ENCODE measurements at regions not wholly inside any gene's neighbourhood (a gene's known extent, or its start where the extent isn't known, plus 50 kb on each side); places are given as distances from the start of the nearest gene placed in this dataset.

DNA sequence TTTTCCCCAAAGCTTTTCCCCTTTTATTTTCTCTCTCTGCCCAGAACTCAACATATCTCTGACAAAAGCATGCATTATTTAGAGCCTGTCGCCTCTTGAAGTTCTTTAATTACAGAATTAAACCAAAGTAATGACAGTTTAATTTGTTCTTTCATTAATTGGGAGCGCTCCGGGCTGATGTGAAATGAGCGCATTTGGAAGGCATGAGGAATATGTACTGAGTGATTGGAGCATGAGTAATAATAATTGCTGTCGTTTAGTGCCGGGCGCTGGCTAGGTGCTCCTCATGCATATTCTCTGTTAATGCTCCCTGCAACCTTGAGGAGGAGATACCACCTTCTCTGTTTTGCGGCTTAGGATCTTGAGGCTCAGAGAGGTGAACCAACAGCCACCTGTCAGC, 120.5 kb downstream of the SLC25A47 start:
- CTCF ChIA-PET: interaction anchor here (1.0 to 4.8 kb wide), 4 partner anchors 33 to 202 kb away, joined by 3 to 47 read pairs (median 3); no protein-coding TSS in a partner anchor
- ATAC-seq (no peak), DNase-seq (ENCODE audit: low spot score) (no peak)
- POLR2A ChIA-PET: no interaction called here
- Mint-ChIP-seq H3K36me3 (no peaks in the 10 kb centered on the region), H3K27ac (no peak overlapping the region), H3K9me3 (no peaks in the 10 kb centered on the region), H3K4me3 (no peak overlapping the region), H3K27me3 (ENCODE audit: low read depth) (no peaks in the 10 kb centered on the region), H3K4me1 (peaks cover 43% of the 10 kb centered on the region)
- TF ChIP-seq NR2C2 (CRISPR knock-in tag; IDR thresholded peaks at IDR 0.05): no peak
- TF ChIP-seq MXD4 (CRISPR knock-in tag; IDR thresholded peaks at IDR 0.05; ENCODE audit: borderline replicate concordance): no peak
- TF ChIP-seq ZNF219 (CRISPR knock-in tag; IDR thresholded peaks at IDR 0.05; ENCODE audit: borderline replicate concordance): no peak
- TF ChIP-seq FOXK1 (CRISPR knock-in tag; IDR thresholded peaks at IDR 0.05): no peak
- TF ChIP-seq ZNF416 (CRISPR knock-in tag; IDR thresholded peaks at IDR 0.05): no peak
- no peak for TF ChIP-seq ATF1 (CRISPR knock-in tag; IDR thresholded peaks at IDR 0.05)
- TF ChIP-seq, protein P1, sequence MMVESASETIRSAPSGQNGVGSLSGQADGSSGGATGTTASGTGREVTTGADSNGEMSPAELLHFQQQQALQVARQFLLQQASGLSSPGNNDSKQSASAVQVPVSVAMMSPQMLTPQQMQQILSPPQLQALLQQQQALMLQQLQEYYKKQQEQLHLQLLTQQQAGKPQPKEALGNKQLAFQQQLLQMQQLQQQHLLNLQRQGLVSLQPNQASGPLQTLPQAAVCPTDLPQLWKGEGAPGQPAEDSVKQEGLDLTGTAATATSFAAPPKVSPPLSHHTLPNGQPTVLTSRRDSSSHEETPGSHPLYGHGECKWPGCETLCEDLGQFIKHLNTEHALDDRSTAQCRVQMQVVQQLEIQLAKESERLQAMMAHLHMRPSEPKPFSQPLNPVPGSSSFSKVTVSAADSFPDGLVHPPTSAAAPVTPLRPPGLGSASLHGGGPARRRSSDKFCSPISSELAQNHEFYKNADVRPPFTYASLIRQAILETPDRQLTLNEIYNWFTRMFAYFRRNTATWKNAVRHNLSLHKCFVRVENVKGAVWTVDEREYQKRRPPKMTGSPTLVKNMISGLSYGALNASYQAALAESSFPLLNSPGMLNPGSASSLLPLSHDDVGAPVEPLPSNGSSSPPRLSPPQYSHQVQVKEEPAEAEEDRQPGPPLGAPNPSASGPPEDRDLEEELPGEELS (CRISPR knock-in tag; IDR thresholded peaks at IDR 0.05): no peak
- no peak for TF ChIP-seq OVOL2 (CRISPR knock-in tag; IDR thresholded peaks at IDR 0.05; ENCODE audit: borderline replicate concordance)
- no peak for TF ChIP-seq JUN (CRISPR knock-in tag; IDR thresholded peaks at IDR 0.05)
- TF ChIP-seq JAZF1 (CRISPR knock-in tag; IDR thresholded peaks at IDR 0.05): no peak
- TF ChIP-seq, protein P2, sequence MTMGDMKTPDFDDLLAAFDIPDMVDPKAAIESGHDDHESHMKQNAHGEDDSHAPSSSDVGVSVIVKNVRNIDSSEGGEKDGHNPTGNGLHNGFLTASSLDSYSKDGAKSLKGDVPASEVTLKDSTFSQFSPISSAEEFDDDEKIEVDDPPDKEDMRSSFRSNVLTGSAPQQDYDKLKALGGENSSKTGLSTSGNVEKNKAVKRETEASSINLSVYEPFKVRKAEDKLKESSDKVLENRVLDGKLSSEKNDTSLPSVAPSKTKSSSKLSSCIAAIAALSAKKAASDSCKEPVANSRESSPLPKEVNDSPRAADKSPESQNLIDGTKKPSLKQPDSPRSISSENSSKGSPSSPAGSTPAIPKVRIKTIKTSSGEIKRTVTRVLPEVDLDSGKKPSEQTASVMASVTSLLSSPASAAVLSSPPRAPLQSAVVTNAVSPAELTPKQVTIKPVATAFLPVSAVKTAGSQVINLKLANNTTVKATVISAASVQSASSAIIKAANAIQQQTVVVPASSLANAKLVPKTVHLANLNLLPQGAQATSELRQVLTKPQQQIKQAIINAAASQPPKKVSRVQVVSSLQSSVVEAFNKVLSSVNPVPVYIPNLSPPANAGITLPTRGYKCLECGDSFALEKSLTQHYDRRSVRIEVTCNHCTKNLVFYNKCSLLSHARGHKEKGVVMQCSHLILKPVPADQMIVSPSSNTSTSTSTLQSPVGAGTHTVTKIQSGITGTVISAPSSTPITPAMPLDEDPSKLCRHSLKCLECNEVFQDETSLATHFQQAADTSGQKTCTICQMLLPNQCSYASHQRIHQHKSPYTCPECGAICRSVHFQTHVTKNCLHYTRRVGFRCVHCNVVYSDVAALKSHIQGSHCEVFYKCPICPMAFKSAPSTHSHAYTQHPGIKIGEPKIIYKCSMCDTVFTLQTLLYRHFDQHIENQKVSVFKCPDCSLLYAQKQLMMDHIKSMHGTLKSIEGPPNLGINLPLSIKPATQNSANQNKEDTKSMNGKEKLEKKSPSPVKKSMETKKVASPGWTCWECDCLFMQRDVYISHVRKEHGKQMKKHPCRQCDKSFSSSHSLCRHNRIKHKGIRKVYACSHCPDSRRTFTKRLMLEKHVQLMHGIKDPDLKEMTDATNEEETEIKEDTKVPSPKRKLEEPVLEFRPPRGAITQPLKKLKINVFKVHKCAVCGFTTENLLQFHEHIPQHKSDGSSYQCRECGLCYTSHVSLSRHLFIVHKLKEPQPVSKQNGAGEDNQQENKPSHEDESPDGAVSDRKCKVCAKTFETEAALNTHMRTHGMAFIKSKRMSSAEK (CRISPR knock-in tag; IDR thresholded peaks at IDR 0.05; ENCODE audit: borderline replicate concordance): no peak
- TF ChIP-seq KAT7 (CRISPR knock-in tag; IDR thresholded peaks at IDR 0.05; ENCODE audit: borderline replicate concordance): no peak
- TF ChIP-seq, protein P3, sequence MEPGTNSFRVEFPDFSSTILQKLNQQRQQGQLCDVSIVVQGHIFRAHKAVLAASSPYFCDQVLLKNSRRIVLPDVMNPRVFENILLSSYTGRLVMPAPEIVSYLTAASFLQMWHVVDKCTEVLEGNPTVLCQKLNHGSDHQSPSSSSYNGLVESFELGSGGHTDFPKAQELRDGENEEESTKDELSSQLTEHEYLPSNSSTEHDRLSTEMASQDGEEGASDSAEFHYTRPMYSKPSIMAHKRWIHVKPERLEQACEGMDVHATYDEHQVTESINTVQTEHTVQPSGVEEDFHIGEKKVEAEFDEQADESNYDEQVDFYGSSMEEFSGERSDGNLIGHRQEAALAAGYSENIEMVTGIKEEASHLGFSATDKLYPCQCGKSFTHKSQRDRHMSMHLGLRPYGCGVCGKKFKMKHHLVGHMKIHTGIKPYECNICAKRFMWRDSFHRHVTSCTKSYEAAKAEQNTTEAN (CRISPR knock-in tag; IDR thresholded peaks at IDR 0.05): no peak
- no peak for TF ChIP-seq NFE2L1 (CRISPR knock-in tag; IDR thresholded peaks at IDR 0.05)
- no peak for TF ChIP-seq PRRX2 (CRISPR knock-in tag; IDR thresholded peaks at IDR 0.05)
- no peak for TF ChIP-seq FOXP1 (CRISPR knock-in tag; IDR thresholded peaks at IDR 0.05; ENCODE audit: borderline replicate concordance)
- TF ChIP-seq FOXJ3 (CRISPR knock-in tag; IDR thresholded peaks at IDR 0.05; ENCODE audit: borderline replicate concordance): no peak

DNA sequence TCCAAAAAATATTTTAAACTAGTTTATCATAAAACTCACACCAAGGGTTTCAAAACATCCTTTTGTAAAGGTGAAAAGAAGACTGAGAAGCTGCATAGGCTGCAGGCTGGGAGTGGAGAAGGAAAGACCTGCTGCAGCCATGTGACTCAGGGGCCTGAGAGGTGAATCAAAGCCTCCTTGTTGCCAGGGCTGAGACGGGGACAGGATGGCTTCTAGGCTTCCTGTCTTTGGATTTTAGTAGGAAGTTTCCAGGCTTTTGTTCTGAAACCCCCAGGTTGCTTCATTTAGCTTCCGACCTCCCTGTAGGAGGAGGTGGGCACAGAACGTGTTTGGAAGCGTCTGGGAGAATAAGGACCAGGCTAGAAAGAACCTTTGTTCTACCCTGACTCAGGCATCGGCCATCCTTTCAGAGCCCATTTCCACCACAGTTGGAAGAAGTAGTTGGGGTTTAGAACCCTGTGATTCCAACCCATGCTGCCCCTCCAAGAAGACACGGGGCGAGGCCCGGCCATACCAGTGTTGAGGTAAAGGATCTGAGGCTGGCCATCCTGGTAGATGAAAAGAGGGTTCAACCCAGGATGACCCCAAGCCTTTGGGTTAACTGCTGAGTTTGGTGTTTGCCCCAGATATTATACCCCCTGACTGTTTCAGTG, 122.4 kb downstream of the SLC25A47 start:
- H3K27ac Mint-ChIP-seq: no peak overlapping the region
- ATAC-seq (no peak), DNase-seq (ENCODE audit: low spot score) (no peak)
- H3K27me3 Mint-ChIP-seq (ENCODE audit: low read depth): no peaks in the 10 kb centered on the region
- H3K4me1 Mint-ChIP-seq: peaks cover 33% of the 10 kb centered on the region
- TF ChIP-seq, protein P4, sequence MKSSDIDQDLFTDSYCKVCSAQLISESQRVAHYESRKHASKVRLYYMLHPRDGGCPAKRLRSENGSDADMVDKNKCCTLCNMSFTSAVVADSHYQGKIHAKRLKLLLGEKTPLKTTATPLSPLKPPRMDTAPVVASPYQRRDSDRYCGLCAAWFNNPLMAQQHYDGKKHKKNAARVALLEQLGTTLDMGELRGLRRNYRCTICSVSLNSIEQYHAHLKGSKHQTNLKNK (CRISPR knock-in tag; IDR thresholded peaks at IDR 0.05): no peak
- TF ChIP-seq ZNF121 (CRISPR knock-in tag; IDR thresholded peaks at IDR 0.05): no peak
- TF ChIP-seq, protein P2 (CRISPR knock-in tag; IDR thresholded peaks at IDR 0.05; ENCODE audit: borderline replicate concordance): no peak
- no peak for TF ChIP-seq SMAD4 (CRISPR knock-in tag; IDR thresholded peaks at IDR 0.05)
- ChIA-PET POLR2A (no interaction called here), CTCF (interaction anchor here (0.7 to 2.2 kb wide), 4 partner anchors 36 to 200 kb away, joined by 3 to 9 read pairs (median 3); no protein-coding TSS in a partner anchor)
- H3K9me3 Mint-ChIP-seq: no peaks in the 10 kb centered on the region
- H3K4me3 Mint-ChIP-seq: no peak overlapping the region
- no peaks in the 10 kb centered on the region for H3K36me3 Mint-ChIP-seq
